A172 (cell line): ENCODE measurements at regions not wholly inside any gene's neighbourhood (a gene's known extent, or its start where the extent isn't known, plus 50 kb on each side); places are given as distances from the start of the nearest gene placed in this dataset.
"Not testable (repeated sequence)": the region's sequence is repeated elsewhere in the genome, so short reads cannot be mapped to it uniquely, and the experiment has no call there.

Source experiments
- DNase-seq: peaks from one replicate; pipeline ENCODE4 v3.0.0-alpha.2; 2015; ENCODE audit warnings: low spot score

GRCh38 chr22:45061332-45061731 is 51.5 kb upstream of the PHF21B start:
- no peak for DNase-seq

GRCh38 chr22:45064313-45065278 is 54.8 kb upstream of the PHF21B start:
- DNase-seq: peak; percentile 65

- no peak for DNase-seq
These were observed 55.9 kb upstream of the PHF21B start for GRCh38 chr22:45065726-45066125.

- DNase-seq: no peak
These were observed 57.9 kb upstream of the PHF21B start for GRCh38 chr22:45067731-45068130.

GRCh38 chr22:45069925-45070324 is 60.1 kb upstream of the PHF21B start:
- DNase-seq: no peak

- no peak for DNase-seq
These were observed 61.8 kb upstream of the PHF21B start for GRCh38 chr22:45071618-45072017.

GRCh38 chr22:45072322-45072903 is 62.6 kb upstream of the PHF21B start:
- DNase-seq: peak; percentile 75

GRCh38 chr22:45073064-45073463 is 63.3 kb upstream of the PHF21B start:
- no peak for DNase-seq

- no peak for DNase-seq
These were observed 67.5 kb upstream of the PHF21B start for GRCh38 chr22:45077286-45077685.

GRCh38 chr22:45077826-45078334 is 68.1 kb upstream of the PHF21B start:
- DNase-seq: no peak

GRCh38 chr22:45082795-45083194 is 73.0 kb upstream of the PHF21B start:
- no peak for DNase-seq

- DNase-seq: peak; percentile 78
These were observed 74.0 kb upstream of the PHF21B start for GRCh38 chr22:45083659-45084305.

GRCh38 chr22:45084400-45084920 is 74.7 kb upstream of the PHF21B start:
- DNase-seq: no peak

- DNase-seq: no peak
These were observed 75.9 kb upstream of the NUP50 start for GRCh38 chr22:45087802-45088201.

GRCh38 chr22:45088576-45088975 is 75.1 kb upstream of the NUP50 start:
- DNase-seq: no peak

- no peak for DNase-seq
These were observed 73.2 kb upstream of the NUP50 start for GRCh38 chr22:45090497-45090910.

GRCh38 chr22:45091254-45091854 is 72.4 kb upstream of the NUP50 start:
- no peak for DNase-seq

GRCh38 chr22:45091875-45092274 is 71.8 kb upstream of the NUP50 start:
- not testable (repeated sequence) for DNase-seq

GRCh38 chr22:45092644-45093043 is 71.1 kb upstream of the NUP50 start:
- DNase-seq: no peak

- no peak for DNase-seq
These were observed 70.1 kb upstream of the NUP50 start for GRCh38 chr22:45093609-45094008.

GRCh38 chr22:45094081-45094720 is 69.5 kb upstream of the NUP50 start:
- no peak for DNase-seq
